OCI-M2 (cell line): ENCODE measurements at regions not wholly inside any gene's neighbourhood (a gene's known extent, or its start where the extent isn't known, plus 50 kb on each side); places are given as distances from the start of the nearest gene placed in this dataset.
"Not testable (repeated sequence)": the region's sequence is repeated elsewhere in the genome, so short reads cannot be mapped to it uniquely, and the experiment has no call there.

Experiments used
- DNase-seq: peaks from one replicate; lab custom pipeline; 2025; ENCODE audit not compliant: unreplicated experiment; lab: John Stamatoyannopoulos, UW

DNA sequence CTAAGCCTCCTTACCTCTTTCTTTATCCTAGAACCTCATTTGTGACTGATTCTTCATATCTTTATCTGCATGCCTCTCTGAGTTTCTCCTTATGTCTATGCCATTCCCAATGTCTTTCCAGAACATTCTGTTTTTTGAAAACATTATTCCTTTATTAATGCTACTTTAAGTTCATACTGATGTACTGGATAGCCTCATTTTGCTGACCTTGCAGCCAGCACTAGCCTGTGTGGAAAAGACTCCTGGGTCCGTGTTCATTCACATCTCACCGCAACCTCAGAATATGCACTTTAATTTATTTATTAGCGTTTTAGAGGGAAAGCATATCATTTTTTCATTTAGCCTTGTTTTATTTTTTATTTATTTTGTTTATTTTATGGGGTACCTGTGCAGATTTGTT, 208.1 kb upstream of the NPVF start:
- DNase-seq = no peak

DNA sequence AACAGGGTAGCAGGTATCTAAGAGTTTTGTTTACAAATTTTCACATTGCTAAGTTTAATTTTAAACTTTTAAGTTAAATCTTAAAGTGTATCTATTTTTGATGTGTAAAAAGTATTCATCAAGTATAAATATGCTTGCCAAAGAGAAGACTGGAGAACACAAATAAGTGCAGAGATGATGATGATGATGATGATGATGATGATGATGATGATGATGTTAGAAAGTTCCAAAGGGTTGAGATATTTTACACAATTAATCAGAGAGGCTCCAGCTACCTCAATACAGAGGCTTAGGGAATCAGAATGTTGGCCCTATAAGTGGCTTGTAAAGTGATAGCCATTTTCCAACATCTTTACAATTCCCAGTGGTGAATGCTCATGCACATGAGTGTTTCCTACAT, 209.0 kb upstream of the NPVF start:
- DNase-seq = no peak

DNA sequence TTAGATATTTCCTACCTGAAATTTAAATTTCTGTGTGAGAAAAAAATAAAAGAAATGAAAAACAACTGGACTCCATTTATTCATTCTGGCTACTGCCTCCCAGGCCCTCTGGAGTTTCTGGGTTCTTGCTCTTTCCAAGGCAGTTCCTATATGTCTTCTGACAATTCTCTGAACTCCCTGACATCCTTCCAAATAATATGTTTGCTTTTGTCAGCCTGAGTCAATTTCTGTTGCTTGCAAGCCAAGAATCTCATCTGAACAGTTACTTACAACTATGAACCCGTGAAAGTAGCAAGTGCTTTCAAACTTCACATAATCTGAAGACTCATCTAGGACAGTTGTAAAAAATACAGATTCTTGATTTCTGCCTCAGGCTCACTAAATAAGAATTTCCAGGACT, 216.7 kb upstream of the NPVF start:
- DNase-seq = no peak

DNA sequence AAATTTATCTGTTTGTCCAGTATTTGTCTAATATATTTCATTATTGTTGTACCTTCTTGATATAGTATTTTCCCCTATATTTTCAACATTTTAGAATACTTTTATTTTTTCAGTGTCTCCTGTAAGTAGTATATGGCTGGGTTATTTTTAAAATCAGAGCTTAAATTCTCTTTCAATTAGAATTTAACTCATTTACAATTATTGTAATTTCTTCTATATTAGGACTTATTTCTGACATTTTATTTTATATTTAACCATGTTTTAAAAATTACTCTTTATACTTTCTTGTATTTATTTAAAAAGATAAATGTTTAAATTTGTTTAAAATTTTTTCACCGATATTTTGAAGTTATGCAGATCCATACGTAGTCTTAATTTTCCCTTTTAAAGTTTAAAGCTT, 220.0 kb upstream of the NPVF start:
- DNase-seq = no peak

DNA sequence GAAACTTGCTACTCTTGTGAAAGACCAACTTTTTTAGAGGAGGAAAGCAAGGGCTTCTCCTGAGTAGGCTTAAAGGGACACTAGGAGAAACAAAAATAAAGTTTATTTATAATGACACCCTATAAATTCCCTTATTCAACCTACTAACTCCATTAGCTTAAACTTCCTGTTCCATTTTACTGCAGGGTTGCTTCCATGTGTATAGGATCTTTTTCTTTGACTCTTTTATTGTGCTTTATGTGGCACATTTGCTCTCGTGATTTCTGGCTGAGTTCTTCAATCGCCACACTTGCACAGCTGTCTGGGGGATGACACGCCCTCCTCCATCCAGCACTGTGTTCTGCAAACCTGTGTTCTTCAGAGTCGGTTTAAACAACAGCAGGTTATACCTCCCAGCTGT, 225.7 kb upstream of the NPVF start:
- no peak for DNase-seq

DNA sequence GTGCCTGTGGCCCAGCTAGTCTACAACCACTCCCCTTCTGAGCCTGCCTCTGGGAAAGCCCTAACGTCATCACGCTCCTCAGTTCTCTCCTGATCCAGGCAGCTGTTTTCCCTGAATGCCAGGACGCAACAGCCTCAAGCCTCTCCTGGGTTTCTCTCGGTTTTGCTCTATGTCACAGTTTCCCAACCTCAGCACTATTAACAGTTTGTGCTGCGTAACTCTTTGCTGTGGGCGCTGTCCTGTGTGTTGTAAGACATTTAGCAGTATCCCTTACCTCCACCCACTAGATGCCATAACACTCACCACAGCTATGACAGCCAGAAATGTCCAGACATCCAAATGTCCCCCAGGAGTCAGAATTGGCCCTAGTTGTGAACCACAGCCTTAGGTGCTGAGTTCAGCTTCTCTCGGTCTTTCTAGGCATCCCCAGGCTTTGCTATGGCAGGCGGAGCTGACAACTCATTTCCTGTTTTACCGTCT, 226.3 kb upstream of the NPVF start:
- no peak for DNase-seq

DNA sequence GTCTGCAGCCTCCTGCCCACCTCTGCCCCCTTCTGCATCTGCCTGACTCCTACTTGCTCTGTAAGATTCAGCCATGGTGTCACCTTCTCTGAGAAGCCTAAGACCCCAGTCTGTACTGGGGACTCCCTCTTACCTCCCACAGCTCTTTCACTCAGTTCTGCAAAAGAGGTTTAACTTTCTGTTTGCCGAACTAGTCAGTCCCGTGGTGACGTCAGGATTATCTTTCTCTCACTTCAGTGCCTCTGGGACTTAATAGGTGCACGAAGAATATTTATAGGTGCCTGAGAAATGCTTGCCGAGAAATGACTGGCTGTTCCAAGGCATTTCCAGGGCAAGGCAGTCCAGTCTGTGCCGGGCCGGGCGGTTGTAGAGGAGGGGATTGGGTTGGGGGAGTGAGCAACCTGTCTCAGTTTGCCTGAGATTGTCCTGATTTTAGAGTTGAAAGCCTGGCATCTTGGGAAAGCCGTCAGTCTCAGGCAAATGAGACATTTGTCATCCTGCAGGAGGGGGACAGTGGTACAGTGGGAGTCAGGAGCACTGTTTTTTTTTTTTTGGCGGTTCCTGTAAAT, 227.5 kb upstream of the NPVF start:
- no peak for DNase-seq

DNA sequence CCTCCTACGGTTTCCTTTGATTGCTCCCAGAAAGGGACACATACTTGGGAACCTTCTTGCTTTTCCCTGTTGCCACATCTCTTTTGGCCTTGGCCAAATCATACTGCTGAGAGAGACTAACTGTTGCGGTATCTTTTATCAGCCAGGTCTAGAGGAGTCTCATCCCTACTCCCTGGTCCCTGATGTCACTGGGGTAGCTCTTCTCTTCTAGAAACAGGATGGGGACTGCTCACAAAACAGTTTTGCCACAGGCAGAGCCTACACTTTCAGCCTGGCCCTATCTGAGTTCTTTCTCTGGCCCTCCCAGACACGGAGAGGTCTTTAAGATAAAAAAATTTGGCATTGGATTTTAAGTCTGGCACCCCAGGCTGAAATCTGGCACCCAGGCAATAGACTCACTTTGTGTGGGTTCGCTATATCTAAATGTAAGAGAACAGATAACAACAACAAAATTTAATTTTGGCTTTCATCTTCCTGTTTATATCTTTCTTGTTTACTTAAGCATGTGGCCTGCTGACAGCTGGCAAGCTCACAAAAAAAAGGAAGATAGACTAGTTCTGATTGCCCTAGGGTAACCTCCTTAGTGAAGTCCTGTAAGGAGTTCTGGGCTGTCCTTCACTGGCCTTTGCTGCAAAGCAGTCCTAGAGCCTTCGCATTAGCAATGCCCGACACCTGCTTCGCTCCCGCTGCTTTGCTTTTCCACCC, 228.3 kb upstream of the NPVF start:
- DNase-seq = no peak

DNA sequence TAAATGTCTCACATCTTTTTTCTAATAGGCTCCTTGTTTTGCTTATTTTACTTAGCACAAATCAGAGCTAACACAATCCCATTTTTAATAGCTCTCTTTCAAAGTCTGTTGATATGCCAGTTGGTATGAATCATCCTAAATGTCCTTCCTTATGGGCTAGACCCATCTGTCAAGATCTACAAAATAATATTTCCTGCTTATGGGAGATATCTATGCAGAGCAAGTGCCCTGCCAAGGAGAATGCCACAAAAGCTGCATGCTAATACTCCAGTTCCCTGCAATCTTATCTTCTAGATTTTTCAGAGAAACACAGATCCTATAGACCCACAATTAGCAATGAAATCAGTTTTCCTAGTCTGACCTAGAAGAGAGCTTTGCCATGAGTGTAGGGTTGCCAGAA, 230.8 kb upstream of the NPVF start:
- no peak for DNase-seq

DNA sequence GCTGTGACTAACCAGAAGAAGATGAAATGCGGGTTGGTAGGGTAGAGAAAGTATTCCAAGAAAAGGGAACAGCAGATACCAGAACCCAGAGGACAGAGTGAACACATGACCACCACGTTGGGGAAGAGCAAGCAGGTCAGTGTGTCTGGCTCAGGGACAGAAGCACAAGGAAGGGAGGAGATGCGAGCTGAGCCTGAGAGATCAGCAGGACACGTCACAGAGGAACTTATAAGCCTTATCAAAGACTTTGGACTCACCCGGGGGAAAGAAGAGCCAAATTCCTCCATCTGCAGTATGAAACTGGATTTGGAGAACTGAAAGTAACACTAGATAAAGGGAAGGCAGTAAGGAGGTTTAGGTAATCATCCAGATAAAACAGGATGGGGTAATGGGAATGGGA, 232.1 kb upstream of the NPVF start:
- no peak for DNase-seq

DNA sequence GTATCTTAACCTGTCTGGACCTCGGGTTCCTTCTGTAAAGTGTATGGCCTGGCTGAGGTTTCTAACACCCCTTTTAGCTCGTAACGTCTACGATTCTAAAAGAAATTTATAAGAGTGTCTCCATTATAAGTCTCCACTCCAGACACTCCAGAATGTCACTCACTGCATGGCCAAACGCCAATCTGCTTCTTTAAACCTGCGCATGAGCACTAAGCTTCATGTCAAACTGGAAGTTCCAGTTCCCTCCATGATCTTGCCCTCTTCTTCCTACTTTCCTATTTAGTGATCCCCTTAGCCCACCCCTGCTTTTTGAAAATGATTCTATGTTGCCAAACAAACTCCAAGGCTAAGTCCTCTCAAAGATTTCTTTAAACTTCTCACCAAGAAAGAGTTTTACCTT, 241.4 kb upstream of the NPVF start:
- no peak for DNase-seq

DNA sequence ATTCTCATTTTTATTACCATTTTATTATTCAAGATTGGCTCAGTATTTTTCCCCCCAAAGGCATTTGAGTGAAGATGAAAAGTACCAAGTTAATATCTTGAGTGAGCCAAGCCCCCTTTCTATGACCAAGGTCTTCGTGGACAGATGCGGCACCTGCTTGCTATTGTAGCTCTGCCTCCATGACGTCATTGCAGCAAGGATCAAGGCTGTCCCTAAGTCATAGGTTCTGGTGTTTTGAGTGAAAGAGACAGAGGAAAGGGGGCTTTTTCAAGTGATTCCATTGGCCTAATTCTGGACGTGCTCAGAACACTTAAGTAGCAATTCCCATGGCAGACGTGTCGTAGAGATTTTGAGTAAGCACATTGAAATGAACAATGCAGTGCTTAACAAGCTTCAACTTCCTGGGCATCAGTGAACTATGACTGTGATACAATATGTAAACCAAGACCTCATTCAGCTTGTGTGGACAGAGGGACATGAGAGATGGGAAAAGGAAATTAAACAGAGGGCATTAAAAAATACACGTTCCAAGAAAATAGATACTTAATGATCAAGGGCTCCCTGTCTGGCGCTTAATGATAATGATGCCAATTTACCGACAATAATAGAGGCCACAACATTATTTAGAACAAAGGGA, 248.7 kb upstream of the NPVF start:
- no peak for DNase-seq

DNA sequence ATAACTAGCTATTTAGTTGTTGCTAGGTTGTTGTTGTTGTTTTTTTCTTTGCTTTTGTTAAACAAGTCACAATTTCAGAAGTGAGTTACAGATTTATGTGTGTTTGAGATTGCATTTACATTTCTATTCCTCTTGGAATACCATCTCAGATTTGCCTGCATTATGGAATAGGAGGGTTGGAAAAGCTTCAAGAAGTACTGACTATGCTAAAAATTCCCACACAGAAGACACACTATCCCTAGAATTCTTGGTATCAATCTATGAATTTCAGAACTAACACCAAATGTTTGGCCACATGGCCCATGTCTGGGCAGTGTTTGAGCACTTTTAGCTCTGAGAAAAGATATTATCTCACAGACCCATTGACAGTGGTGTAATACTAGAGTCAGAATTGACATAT, 249.9 kb upstream of the NPVF start:
- not testable (repeated sequence) for DNase-seq

DNA sequence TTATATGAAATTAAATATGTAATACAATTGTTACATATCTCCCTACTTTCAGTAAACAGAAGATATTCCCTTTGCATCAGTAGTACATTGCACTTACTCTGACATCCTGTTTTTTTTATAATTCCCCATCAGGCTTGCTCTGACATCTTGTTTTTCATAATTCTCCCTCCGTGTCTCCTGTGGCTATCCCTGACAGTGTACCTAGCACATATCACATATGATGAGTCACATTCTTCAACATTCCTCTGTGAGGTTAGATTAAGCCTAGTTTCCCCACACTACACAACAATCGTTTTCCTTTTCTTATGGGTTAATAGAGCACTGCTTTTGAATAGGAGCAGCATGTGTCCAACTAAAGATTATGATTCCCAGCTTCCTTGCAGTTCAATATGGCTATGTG, 250.6 kb upstream of the NPVF start:
- no peak for DNase-seq

DNA sequence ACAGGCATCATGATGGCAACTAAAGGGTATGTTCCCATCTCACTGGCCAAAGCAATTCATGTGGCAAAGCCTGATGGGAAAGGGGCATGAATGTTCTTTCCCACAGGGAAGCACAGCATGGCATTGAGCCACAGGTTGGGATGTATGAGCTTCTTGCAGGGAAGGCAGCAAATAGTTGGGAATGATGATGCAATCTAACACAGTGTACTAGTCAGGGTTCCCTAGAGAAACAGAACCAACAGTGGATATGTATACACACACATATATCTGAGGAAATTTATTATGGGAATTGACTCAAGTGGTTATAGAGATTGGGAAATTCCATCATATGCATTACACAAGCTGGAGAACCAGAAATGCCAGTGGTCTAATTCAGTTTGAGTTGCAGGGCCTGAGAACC, 253.6 kb upstream of the NPVF start:
- no peak for DNase-seq

DNA sequence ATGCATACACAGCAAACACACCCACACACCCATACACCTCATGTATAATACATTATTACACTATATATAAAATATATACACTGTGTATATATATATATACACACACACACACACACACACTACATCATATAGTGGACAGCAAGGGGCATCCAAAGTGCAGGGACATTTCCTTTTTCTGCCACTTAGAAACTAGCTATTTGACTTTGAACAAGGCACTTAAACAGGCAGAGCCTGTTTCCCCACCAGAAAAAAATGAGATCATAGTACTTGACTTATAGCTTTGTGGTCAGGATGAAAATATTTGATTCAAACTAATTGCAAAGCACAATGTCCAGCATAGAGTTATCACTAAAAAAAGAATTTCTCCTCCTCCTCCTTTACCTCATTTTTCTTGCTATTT, 254.3 kb upstream of the NPVF start:
- DNase-seq = no peak

DNA sequence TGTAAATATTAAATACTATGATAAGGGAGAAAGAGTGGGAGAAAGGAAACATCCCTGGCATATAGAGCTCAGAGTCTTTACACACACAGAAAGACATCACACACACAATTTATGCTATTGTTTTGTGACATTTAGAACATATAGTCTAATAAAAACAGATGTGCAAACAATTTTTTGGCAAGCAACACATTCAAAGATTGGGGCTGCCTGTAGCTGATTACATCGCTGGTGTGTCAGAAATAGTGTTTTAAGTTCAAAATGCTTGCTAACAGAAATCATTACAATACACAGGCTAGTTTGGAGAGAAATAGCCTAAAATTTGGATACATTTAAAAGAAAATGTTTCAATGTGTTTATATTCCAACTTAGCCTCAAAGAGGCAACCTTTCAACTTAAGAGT, 256.7 kb upstream of the NPVF start:
- no peak for DNase-seq

DNA sequence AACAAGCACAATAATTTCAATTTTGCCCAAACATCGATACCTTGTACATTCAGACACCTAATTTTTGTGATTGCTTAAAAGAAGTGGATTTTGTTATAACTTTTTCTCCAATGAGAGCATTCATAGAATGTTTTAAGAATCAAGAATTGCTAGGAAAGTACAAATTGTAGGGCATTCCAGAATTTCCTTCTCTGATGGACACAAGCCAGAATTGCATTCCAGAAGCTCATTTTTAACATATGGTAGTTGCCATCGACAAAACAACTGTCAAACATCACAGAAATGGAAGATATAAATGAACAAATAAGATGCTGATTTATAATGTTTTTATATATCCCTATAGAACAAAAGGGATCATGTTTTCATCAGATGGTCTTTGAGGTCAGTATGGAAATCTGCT, 258.4 kb upstream of the NPVF start:
- no peak for DNase-seq

DNA sequence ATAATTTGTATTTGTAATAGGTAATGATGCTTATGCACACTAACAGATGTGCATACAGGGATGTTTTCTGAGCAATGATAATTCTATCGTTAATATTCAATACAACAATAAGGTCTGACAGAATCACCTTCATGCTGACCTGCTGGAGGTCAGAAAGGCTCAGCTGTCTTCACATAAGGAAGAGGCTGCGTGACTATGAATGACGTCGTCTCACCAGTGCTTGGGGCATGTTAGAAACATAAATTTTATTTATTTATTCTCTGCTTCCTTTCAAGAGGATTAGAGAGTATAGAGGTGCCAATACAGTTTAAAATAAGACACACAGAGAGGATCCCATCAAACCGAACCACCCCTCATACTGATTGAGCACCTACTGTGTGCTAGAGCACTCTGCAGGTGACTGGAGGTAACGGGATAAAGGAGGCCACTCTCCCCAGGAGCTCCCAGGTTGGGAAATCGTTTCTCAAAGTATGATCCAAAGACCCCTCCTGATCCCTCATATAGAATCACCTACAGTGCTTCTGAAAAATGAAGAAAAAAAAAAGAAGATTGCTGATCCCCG, 265.6 kb upstream of the NPVF start:
- DNase-seq = no peak

DNA sequence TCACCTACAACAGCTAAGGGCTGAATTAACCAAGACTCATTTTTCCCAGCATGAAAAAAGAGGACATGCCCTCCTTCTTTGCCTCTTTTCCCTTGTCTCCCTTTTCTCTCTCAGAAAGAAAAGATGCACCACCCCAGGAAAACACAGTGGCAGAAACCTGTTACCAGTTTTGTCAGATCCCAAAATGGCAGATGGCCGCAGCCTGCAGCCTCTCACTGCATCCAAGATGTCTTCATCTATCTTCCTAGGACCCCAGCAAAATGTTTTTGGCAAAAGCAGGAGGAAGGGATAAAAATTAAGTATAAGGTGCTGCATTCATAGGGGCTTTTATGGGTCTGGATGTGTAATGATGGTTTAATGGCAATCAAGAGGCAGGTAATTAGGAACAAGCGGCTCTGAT, 266.6 kb upstream of the NPVF start:
- DNase-seq = no peak

DNA sequence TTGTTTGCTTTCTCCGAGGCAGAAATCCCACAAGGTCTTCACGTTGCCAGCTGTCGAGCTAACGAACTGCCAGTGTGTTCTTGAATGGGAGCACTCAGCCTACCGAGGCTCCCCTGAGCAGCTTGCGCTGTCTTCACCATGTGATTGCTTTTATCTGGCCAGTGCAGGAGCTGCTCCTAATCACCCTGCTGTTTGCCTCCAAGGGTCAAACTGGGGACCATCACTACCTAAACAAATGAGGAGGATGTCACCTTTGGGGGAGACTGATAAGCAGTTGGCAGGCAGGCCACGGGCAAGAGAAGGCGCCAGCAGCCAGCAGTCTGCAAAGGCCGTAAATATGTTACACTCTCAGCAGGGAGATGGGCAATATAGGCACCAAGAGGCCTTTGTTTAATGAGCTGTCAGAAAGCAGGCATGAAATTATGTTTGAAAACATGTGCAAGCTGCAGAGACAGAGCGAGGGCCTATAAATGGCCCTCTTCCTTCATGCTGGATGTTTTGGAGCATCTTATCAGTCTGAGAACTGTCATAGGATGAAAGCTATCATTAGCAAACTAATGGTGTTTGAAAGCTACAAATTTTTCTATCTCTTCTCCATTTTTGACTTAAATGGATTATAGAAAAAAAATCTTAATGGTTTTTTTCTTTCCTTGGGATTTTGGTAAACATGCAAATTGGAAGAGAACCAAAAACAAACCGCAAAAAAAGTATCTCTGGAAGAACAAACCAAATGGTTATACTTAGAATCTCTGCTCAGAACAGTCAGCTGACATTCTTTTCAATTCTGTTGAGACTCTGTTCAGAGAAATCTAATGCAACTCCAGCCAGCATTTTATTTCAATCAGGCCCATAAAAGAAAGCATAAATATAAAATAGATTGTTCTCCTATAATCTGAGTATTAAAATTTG, 267.3 kb upstream of the NPVF start:
- DNase-seq = no peak
